ENCODE measurements at regions not wholly inside any gene's neighbourhood (a gene's known extent, or its start where the extent isn't known, plus 50 kb on each side); places are given as distances from the start of the nearest gene placed in this dataset.

- TF ChIP-seq CTCF (IDR thresholded peaks at IDR 0.05) (no peak), POLR2A (IDR thresholded peaks at IDR 0.05) (no peak)
These were observed 198.4 kb downstream of the GALC start for GRCh38 chr14:87794561-87794960.
